Liver (tissue), 3 donors: ENCODE measurements at regions not wholly inside any gene's neighbourhood (a gene's known extent, or its start where the extent isn't known, plus 50 kb on each side); places are given as distances from the start of the nearest gene placed in this dataset.

Source experiments
- EGR1 ChIP-seq, 2 donors: IDR thresholded peaks; 2 replicates each; pipeline ENCODE4 v1.6.1; 2016 to 2018; ENCODE audit warnings: antibody characterized with exemption in 2 of 2, low read depth in 2 of 2
- RAD21 ChIP-seq, 2 donors: IDR thresholded peaks; 2 replicates each; pipeline ENCODE4 v1.6.1; 2016; ENCODE audit warnings: antibody characterized with exemption in 2 of 2, mild to moderate bottlenecking in 2 of 2
- ZBTB33 ChIP-seq: IDR thresholded peaks from 2 replicates; pipeline ENCODE4 v1.6.1; 2016; ENCODE audit warnings: antibody characterized with exemption
- TF ChIP-seq, protein P1 (sequence below): fragments of 150-350 bp; IDR thresholded peaks from 2 replicates; pipeline ENCODE4 v1.5.1; 2017; ENCODE audit warnings: improper control_type of control experiment, low read depth, low read length; ENCODE audit not compliant: missing input control
- donor health status: healthy.
- donor health status: healthy.

GRCh38 chr1:196034080-196034706 is 574.0 kb downstream of the KCNT2 start:
- TF ChIP-seq EGR1 (IDR thresholded peaks at IDR 0.05; ENCODE audit: low read depth in 2 of 2) (no peak), ZBTB33 (no peak), RAD21 (IDR thresholded peaks at IDR 0.05) (no peak)
- TF ChIP-seq, protein P1, sequence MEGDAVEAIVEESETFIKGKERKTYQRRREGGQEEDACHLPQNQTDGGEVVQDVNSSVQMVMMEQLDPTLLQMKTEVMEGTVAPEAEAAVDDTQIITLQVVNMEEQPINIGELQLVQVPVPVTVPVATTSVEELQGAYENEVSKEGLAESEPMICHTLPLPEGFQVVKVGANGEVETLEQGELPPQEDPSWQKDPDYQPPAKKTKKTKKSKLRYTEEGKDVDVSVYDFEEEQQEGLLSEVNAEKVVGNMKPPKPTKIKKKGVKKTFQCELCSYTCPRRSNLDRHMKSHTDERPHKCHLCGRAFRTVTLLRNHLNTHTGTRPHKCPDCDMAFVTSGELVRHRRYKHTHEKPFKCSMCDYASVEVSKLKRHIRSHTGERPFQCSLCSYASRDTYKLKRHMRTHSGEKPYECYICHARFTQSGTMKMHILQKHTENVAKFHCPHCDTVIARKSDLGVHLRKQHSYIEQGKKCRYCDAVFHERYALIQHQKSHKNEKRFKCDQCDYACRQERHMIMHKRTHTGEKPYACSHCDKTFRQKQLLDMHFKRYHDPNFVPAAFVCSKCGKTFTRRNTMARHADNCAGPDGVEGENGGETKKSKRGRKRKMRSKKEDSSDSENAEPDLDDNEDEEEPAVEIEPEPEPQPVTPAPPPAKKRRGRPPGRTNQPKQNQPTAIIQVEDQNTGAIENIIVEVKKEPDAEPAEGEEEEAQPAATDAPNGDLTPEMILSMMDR = no peak
